ENCODE measurements at regions not wholly inside any gene's neighbourhood (a gene's known extent, or its start where the extent isn't known, plus 50 kb on each side); places are given as distances from the start of the nearest gene placed in this dataset.

GRCh38 chr7:80017101-80017698, 117.4 kb upstream of the GNAI1 start:
- TF ChIP-seq GATA2 (IDR thresholded peaks at IDR 0.05; ENCODE audit: low read depth, low read length): no peak
- no peak for TF ChIP-seq GATA3 (IDR thresholded peaks at IDR 0.05; ENCODE audit: low read depth, low read length)

All from SH-SY5Y (cell line).